Coronary artery (tissue), 2 donors: ENCODE measurements at regions not wholly inside any gene's neighbourhood (a gene's known extent, or its start where the extent isn't known, plus 50 kb on each side); places are given as distances from the start of the nearest gene placed in this dataset.

Experiments used
- DNase-seq: peaks from one replicate; pipeline ENCODE4 v3.0.0-alpha.2; 2017; ENCODE audit warnings: low spot score
- H3K27ac ChIP-seq, 2 donors: fragments of 200-600 bp; sonication (generic); one replicate each; pipeline ENCODE4 v1.5.1; 2016 to 2019
- H3K4me3 ChIP-seq: fragments of 200-600 bp; sonication (generic); 2 replicates; pipeline ENCODE4 v1.5.1; 2016; ENCODE audit warnings: mild to moderate bottlenecking, moderate library complexity
- TF ChIP-seq, protein P1 (sequence below): fragments of 200-600 bp; sonication (generic); IDR thresholded peaks from one replicate; pipeline ENCODE4 v1.5.1; 2019; ENCODE audit warnings: antibody characterized with exemption

DNA sequence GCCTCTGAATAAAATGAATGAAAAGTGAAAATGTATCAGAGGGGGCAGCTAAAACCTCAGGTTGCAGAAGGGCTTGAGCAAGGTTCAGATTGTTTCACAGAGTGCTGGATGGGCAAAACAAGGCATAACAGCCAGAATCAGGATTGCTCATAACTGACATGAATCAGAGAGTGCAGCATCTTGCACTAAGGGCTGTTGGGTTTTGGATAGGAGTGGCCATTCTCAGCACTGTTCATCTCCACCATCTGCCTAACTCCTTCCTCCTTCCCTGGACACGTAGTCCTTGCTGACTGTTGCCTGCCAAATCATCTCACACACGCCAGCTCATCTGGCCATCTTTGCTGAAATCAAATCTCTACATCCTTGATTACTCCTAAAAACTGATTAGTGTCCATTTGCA is 75.3 kb upstream of the C1QTNF7 start:
- DNase-seq = no peak
- Histone ChIP-seq H3K4me3 (no peak overlapping the region), H3K27ac (no peak overlapping the region)
- TF ChIP-seq, protein P1, sequence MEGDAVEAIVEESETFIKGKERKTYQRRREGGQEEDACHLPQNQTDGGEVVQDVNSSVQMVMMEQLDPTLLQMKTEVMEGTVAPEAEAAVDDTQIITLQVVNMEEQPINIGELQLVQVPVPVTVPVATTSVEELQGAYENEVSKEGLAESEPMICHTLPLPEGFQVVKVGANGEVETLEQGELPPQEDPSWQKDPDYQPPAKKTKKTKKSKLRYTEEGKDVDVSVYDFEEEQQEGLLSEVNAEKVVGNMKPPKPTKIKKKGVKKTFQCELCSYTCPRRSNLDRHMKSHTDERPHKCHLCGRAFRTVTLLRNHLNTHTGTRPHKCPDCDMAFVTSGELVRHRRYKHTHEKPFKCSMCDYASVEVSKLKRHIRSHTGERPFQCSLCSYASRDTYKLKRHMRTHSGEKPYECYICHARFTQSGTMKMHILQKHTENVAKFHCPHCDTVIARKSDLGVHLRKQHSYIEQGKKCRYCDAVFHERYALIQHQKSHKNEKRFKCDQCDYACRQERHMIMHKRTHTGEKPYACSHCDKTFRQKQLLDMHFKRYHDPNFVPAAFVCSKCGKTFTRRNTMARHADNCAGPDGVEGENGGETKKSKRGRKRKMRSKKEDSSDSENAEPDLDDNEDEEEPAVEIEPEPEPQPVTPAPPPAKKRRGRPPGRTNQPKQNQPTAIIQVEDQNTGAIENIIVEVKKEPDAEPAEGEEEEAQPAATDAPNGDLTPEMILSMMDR = no peak

DNA sequence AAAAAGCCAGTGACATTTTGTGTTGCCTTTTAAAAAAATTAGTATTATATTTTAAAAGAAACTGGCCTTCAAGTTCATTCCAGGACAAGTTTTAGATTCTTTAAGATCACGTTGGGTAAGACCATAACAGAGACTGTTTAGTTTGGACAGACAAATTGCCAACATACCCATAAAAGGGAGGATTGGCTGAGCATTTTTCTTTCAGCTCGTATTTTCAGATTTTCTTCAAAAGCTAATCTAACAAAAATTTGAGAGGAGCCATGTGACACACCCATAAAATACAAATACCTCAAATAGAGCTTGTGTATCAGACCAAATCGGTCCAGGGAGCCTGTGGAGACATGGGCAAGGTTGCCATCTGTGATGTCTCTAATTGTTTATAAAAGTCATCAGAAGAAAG is 74.6 kb upstream of the C1QTNF7 start:
- H3K27ac ChIP-seq = peak overlapping the region in 1 of 2 donors; percentile 15
- TF ChIP-seq, protein P1 = no peak
- no peak for DNase-seq
- H3K4me3 ChIP-seq = no peak overlapping the region

DNA sequence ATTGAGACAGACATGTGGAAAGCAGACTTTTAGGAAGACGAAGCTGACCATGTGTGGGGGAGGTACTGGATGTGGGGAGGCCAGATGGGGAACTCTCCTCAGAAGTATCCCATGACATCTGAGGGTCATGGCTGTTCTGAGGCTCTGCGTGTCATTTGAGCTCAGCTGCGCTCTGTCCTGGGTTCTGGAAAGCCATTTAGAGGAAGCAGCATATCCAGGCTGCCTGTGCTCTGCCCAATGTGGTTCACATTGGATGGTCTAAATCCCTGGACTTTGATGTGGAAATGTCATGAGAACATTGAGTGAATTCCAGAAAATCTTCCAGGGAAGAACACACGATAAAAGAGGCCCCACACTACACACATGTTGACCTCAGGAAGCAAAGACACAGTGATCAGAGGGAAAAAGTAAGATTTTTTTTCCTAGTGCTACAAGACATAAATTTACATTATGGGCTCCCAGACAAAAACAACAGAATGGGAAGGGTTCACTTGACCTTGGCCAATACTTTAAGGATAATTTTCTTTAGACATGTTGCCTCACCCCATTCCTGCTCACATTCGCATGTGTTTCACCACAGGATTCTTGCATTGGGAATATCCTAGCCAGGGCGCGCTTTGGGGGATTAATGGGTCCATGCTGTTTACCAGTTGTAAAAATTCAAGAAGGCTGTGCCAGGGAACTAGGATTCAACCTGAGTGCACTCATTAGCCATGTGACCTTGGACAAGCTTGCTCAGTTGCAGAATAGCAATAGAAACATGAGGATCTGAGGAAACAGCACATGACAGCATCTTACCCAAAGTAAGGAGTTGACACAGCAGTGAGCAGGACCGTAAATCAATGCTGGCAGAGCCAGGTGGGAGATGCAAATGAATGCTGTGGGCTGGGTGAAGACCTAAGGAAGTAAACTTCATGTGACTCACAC is 73.2 kb upstream of the C1QTNF7 start:
- TF ChIP-seq, protein P1 = no peak
- Histone ChIP-seq H3K4me3 (no peak overlapping the region), H3K27ac (peak overlapping the region in 1 of 2 donors; percentile 9)
- no peak for DNase-seq

DNA sequence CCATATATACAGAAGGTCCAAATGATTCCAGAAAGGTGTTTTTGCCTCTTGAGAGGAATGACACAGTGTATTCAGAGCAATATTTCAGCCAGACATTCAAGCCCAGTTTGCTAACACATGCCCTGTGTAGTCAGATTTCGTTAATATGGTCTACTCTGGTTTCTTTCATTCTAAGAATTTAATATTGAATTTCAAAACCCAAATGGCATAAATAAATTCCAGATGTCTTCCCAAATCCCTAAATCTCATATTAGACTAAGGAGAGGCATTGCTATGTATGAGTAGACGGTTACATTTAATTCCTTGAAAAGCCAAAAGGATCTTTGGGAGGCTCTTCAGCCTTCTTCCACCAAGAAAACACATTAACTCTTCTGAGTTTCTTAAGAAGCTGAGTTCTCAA is 66.3 kb upstream of the C1QTNF7 start:
- no peak overlapping the region for H3K4me3 ChIP-seq
- no peak for DNase-seq
- H3K27ac ChIP-seq = no peak overlapping the region
- TF ChIP-seq, protein P1 = no peak

DNA sequence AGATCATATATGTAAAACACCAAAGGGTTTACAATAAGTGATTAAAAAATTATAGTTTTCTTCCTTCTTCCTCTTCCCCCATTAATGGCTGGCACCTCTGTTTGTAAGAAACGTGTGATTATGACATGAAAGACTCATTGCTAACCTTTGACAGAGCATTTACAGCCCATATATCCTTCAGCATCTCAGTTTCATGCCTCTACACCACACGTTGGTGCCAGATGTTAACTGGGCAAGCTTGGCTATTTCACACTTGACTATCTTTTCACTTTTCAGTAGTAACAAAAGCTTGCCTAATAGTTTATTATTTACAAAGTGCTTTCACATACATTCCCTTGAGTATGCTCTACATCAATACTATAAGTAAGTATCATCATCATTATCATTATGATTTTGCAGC is 65.3 kb upstream of the C1QTNF7 start:
- no peak for DNase-seq
- TF ChIP-seq, protein P1 = no peak
- no peak overlapping the region for H3K27ac ChIP-seq
- H3K4me3 ChIP-seq = no peak overlapping the region

DNA sequence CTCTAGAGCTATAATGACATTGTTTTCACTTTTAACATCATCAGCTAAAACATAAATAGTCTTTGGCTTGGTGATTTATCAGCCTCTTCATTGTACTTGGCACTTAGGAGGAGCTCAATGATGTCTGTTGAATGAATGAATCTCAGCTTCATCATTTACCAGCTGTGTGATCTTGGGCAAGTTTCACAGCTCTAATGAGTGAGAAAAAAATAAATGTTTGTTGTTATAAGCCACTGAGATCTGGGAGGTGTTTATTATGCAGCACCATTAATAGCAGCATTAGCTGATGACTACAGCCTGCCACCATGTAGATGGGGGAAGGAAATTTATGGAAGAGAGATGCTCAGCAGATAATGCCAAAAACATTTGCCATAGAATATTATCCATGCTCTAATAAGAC is 63.6 kb upstream of the C1QTNF7 start:
- no peak for DNase-seq
- TF ChIP-seq, protein P1 = no peak
- Histone ChIP-seq H3K4me3 (no peak overlapping the region), H3K27ac (no peak overlapping the region)

DNA sequence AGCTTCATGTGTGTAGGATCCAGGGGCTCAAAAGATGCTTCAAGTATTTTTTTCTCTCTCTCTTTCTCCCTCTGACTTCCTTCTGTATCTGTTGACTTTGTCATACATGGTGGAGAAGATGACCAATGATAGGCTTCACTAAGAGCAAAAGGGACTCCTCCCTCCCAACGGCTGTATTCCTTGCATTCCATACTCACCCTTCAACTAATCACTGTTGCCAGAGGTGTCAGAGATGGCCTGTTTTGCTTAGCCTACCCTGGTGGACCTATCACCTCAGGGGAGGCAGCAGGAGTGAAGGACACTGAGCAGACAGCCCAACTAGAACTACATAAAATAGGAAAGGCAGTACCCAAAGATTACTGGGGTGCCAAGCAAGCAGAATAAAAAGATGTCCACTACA is 62.2 kb upstream of the C1QTNF7 start:
- no peak for DNase-seq
- no peak overlapping the region for H3K4me3 ChIP-seq
- TF ChIP-seq, protein P1 = no peak
- no peak overlapping the region for H3K27ac ChIP-seq
